WERI-Rb-1 (cell line): ENCODE measurements at regions not wholly inside any gene's neighbourhood (a gene's known extent, or its start where the extent isn't known, plus 50 kb on each side); places are given as distances from the start of the nearest gene placed in this dataset.

ENCODE experiments used
- DNase-seq: peaks from one replicate; pipeline ENCODE4 v3.0.0-alpha.2; 2020
- H3K27ac ChIP-seq: fragments of 250-450 bp; sonication (Bioruptor Pico); 2 replicates; pipeline ENCODE4 v1.5.1; 2020; ENCODE audit warnings: mild to moderate bottlenecking, moderate library complexity
- H3K27me3 ChIP-seq: fragments of 250-450 bp; sonication (Bioruptor Pico); 2 replicates; pipeline ENCODE4 v1.5.1; 2021; ENCODE audit warnings: mild to moderate bottlenecking, low read depth, moderate library complexity; ENCODE audit not compliant: insufficient read depth, severe bottlenecking
- H3K36me3 ChIP-seq: fragments of 250-450 bp; sonication (Bioruptor Pico); 2 replicates; pipeline ENCODE4 v1.5.1; 2020; ENCODE audit warnings: mild to moderate bottlenecking, moderate library complexity
- H3K4me3 ChIP-seq: 2 replicates; pipeline ENCODE4 v1.5.1; 2011; ENCODE audit warnings: low read depth, mild to moderate bottlenecking, control low read depth, low read length
- H3K9me3 ChIP-seq: fragments of 250-450 bp; sonication (Bioruptor Pico); 2 replicates; pipeline ENCODE4 v1.5.1; 2021; ENCODE audit warnings: mild to moderate bottlenecking, moderate library complexity; ENCODE audit not compliant: severe bottlenecking
- TF ChIP-seq, protein P1 (sequence below): IDR thresholded peaks from 2 replicates; pipeline ENCODE4 v1.5.1; 2011; ENCODE audit warnings: low read depth, mild to moderate bottlenecking, control low read depth, inconsistent platforms, low read length

DNA sequence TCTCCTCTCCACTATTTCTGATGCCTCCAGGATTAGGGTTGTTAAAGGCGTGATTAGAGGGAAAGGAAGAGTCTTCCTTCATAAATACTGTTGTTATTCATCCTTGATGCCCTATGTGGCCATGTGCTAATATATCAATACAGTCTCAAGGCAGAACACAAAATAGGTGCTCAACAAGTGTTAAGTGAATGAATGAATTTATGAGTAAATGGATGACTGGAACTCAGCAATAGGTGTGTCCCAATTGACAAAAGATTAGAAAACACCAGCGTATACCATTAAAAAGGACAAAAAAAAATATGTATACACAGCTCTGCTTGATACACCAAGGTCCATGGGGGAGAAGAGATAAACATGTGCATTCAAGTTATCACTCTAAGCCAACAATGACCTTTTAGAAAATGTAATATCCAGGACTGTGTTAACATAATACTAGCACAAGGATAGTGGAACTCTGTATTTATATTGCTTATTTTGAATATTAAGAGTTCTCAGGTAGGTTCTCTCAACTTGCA, 171.2 kb upstream of the MYLIP start:
- TF ChIP-seq, protein P1, sequence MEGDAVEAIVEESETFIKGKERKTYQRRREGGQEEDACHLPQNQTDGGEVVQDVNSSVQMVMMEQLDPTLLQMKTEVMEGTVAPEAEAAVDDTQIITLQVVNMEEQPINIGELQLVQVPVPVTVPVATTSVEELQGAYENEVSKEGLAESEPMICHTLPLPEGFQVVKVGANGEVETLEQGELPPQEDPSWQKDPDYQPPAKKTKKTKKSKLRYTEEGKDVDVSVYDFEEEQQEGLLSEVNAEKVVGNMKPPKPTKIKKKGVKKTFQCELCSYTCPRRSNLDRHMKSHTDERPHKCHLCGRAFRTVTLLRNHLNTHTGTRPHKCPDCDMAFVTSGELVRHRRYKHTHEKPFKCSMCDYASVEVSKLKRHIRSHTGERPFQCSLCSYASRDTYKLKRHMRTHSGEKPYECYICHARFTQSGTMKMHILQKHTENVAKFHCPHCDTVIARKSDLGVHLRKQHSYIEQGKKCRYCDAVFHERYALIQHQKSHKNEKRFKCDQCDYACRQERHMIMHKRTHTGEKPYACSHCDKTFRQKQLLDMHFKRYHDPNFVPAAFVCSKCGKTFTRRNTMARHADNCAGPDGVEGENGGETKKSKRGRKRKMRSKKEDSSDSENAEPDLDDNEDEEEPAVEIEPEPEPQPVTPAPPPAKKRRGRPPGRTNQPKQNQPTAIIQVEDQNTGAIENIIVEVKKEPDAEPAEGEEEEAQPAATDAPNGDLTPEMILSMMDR, result no peak
- no peak overlapping the region for H3K4me3 ChIP-seq
- H3K27me3 ChIP-seq, result no peaks in the 10 kb centered on the region
- peaks cover 17% of the 10 kb centered on the region for H3K9me3 ChIP-seq
- no peak overlapping the region for H3K27ac ChIP-seq
- no peaks in the 10 kb centered on the region for H3K36me3 ChIP-seq
- no peak for DNase-seq

DNA sequence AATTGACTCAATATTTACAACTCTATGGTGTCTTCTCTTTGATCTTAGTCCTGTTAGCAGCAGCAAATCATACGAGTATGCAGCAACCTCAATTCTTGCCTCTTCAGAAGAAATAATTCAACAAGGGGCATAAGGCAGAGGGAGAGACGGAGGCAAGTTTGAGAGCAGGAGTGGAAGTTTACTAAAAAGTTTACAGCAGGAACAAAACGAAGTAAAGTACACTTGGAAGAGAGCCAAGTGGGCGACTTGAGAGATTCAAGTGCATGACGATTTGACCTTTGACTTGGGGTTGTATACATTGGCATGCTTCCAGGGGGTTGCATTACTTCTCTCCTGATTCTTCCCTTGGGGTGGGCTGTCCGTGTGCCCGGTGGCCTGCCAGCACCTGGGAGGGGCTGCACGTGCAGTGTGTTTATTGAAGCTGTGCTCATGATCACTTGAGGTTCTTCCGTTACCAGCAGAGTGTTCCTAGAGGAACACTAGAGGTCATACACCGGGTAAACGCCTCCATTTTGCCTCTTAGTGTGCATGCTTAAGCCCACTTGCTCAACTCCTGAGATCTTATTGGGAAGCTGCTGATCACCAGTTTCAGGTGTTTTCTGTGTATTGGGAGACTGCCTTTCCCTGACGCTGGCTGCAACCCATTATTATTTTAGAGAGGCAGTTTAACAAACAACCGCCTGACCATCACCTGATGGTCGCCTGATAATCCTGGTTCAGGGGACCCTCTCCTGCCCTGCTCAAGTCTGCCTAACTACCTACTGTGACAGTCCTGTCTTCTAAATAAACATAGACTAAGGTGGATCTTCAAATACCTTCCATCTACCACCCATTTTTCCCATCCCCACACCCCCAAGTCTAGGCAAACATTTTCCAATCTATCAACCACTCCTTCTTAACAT, 172.4 kb upstream of the MYLIP start:
- Histone ChIP-seq H3K27me3 (no peaks in the 10 kb centered on the region), H3K36me3 (no peaks in the 10 kb centered on the region), H3K9me3 (peaks cover 15% of the 10 kb centered on the region), H3K4me3 (no peak overlapping the region), H3K27ac (no peak overlapping the region)
- DNase-seq, result no peak
- TF ChIP-seq, protein P1, result no peak

DNA sequence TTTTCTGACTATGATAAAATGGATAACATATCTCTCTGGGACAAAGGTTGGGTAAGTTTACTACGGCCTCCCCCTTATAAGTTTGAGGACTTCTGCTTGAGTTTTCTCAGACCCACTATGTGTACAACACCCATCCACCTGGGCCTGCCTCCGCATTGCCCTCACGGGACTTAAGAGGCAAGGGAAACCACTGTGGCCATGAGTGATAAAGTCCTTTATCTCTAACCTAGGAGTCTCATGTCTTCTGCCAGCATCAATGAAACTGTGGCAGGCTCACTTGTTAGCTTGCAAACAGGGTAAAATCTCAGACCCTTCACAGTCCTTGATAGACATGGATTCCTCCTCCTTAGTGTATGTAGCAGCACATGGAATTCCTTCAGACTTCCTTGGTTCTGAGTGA, 173.4 kb upstream of the MYLIP start:
- peaks cover 10% of the 10 kb centered on the region for H3K9me3 ChIP-seq
- H3K36me3 ChIP-seq, result no peaks in the 10 kb centered on the region
- no peak overlapping the region for H3K4me3 ChIP-seq
- TF ChIP-seq, protein P1, result no peak
- DNase-seq, result no peak
- no peaks in the 10 kb centered on the region for H3K27me3 ChIP-seq
- no peak overlapping the region for H3K27ac ChIP-seq

DNA sequence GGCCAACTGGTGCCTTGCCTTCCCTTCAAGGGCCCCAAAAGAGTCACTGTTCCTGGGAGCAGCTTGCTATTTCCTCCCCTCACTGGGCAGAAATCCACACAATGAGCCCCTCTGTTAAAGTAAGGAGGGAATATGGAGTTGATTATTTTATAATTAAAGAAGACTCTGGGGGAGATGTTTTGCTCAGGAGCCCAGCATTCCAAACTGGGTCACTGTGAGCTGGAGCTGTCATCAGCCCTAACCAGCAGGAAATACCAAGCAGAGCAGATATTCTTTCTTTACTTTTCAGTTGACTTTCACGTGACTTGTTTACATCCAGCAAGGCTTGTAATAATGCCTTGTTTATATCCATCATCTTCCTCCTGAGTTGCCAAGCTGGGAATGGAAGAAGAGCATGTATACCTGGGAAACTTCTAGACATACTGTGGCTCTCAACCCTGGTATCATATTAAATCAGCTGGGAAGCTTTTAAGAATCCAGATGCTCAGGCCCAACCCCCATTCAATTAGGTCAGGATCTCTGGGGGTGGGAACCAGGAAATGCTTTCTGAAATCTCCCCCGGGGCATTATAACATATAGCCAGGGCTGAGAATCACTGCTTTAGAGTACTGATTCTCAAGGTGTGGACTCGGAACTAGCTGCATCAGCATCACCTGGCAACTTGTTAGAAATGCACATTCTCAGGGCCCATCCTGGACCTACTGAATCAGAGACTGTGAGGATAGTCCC, 175.6 kb upstream of the MYLIP start:
- no peak overlapping the region for H3K27ac ChIP-seq
- H3K4me3 ChIP-seq, result no peak overlapping the region
- TF ChIP-seq, protein P1, result no peak
- H3K36me3 ChIP-seq, result no peaks in the 10 kb centered on the region
- H3K27me3 ChIP-seq, result no peaks in the 10 kb centered on the region
- H3K9me3 ChIP-seq, result peaks cover 6% of the 10 kb centered on the region
- no peak for DNase-seq

DNA sequence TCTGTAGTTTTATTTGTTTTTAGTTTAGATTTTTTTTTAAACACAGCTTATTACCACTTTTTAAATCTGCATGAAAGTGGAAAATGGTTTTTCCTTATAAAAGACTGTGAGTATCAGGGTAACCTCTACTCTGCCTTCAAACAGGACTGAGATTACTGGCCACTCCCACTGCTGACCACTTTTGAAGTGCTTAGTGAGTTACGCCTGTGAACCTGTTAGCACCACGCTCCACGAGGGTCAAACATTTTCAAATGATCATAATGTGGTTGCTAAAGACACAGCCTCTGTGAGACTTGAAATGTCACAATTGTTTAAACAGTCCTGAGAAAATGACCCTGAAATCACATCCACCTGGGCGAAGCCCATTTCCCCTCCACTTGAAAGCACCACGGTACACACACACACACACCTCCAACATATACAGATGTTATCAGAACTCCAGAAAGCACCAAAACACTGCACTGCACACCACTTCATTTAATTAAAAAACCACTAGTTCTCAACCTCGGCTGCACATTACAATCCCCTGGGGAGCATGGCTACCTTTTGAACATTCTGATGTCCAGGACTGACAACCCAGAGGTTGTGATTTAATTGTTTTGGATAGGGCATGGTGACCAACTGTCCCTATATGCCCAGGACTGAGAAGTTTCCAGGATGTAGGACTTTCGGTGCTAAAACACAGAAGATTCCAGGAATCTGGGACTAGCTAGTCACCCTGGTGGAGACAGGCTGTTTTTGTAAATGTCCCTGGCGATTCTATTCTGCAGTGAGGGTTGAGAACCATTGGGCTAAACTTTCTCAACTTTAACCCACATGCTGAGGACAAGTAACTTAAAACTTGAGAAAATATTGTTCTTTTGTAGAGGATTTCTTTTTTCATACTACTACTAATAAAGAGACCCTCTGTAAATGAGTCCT, 176.4 kb upstream of the MYLIP start:
- TF ChIP-seq, protein P1, result no peak
- Histone ChIP-seq H3K27me3 (no peaks in the 10 kb centered on the region), H3K36me3 (no peaks in the 10 kb centered on the region), H3K27ac (no peak overlapping the region), H3K4me3 (no peak overlapping the region), H3K9me3 (peaks cover 7% of the 10 kb centered on the region)
- no peak for DNase-seq
